A549 (cell line): ENCODE measurements at regions not wholly inside any gene's neighbourhood (a gene's known extent, or its start where the extent isn't known, plus 50 kb on each side); places are given as distances from the start of the nearest gene placed in this dataset.

Experiments
- ATAC-seq, 2 experiments: fragments of 200-7000 bp in 1 of 2; fragments of >200 bp in 1 of 2; cut with Nextera tagmentation in 1 of 2; cut with Tn5 transposase in 1 of 2; 3 replicates each; pipeline versions ENCODE4 v1.8.0 to v1.9.1; 2018 to 2020; ENCODE audit warnings: mild to moderate bottlenecking in 1 of 2, moderate library complexity in 1 of 2
- CTCF ChIA-PET: fragments of 300-600 bp; sonication (Branson Sonifier 250); formaldehyde crosslinking; extraction: SDS; loops from one replicate; lab custom pipeline; 2021; ENCODE audit warnings: antibody characterized with exemption, inconsistent platforms; lab: Yijun Ruan, JAX
- POLR2A ChIA-PET: fragments of 350-600 bp; formaldehyde crosslinking; extraction: SDS; loops from one replicate; lab custom pipeline; 2021; ENCODE audit warnings: antibody characterized with exemption, inconsistent platforms; lab: Yijun Ruan, JAX
- DNase-seq, 2 experiments: peaks; one replicate each; pipeline versions ENCODE4 v3.0.0 to v3.0.0-alpha.2; 2011 to 2016; ENCODE audit warnings: low read depth in 1 of 2, low spot score in 1 of 2
- FAIRE-seq: peaks from 2 replicates; lab custom pipeline; 2011; peaks lifted over from hg19 to GRCh38; lab: Jason Lieb, UNC
- H3K27ac ChIP-seq, 2 experiments: fragments of >200 bp; sonication (Bioruptor Twin); formaldehyde crosslinking; 3 replicates each; pipeline ENCODE4 v1.5.1; 2016 to 2017
- H3K4me1 ChIP-seq: fragments of >200 bp; sonication (Bioruptor Twin); formaldehyde crosslinking; 3 replicates; pipeline ENCODE4 v1.6.1; 2016
- H3K4me2 ChIP-seq: fragments of >200 bp; sonication (Bioruptor Twin); formaldehyde crosslinking; 3 replicates; pipeline ENCODE4 v1.6.1; 2016
- H3K4me3 ChIP-seq: fragments of >200 bp; sonication (Bioruptor Twin); formaldehyde crosslinking; 3 replicates; pipeline ENCODE4 v1.5.1; 2016
- H3K9me3 ChIP-seq: fragments of >200 bp; sonication (Bioruptor Twin); formaldehyde crosslinking; 3 replicates; pipeline ENCODE4 v1.6.1; 2016
- CHD2 ChIP-seq: fragments of 150-350 bp; IDR thresholded peaks from 2 replicates; pipeline ENCODE4 v1.6.1; 2014; ENCODE audit warnings: low read length; ENCODE audit not compliant: partially characterized antibody
- EHMT2 ChIP-seq: fragments of 200-600 bp; sonication (generic); IDR thresholded peaks from 2 replicates; pipeline ENCODE4 v1.6.1; 2016; ENCODE audit warnings: antibody characterized with exemption, low read depth, mild to moderate bottlenecking, moderate library complexity
- EP300 ChIP-seq, 2 experiments: fragments of >200 bp; sonication (Bioruptor Twin); formaldehyde crosslinking; IDR thresholded peaks; 2 replicates in 1 of 2; 3 replicates in 1 of 2; pipeline ENCODE4 v1.6.1; 2016 to 2017
- FOSB ChIP-seq: fragments of 250-450 bp; sonication (Bioruptor Pico); IDR thresholded peaks from 2 replicates; pipeline ENCODE4 v1.5.0; 2020; ENCODE audit warnings: mild to moderate bottlenecking, moderate library complexity
- GATA3 ChIP-seq: IDR thresholded peaks from 2 replicates; pipeline ENCODE4 v1.6.1; 2012; ENCODE audit warnings: borderline replicate concordance
- HDAC2 ChIP-seq: fragments of 200-600 bp; sonication (generic); IDR thresholded peaks from 2 replicates; pipeline ENCODE4 v1.6.1; 2016
- HES2 ChIP-seq: fragments of >200 bp; sonication (Bioruptor Twin); formaldehyde crosslinking; IDR thresholded peaks from 2 replicates; pipeline ENCODE4 v1.6.1; 2016
- HEYL ChIP-seq: fragments of 250-450 bp; sonication (Bioruptor Pico); IDR thresholded peaks from 2 replicates; pipeline ENCODE4 v1.8.0; 2021; ENCODE audit warnings: mild to moderate bottlenecking, moderate library complexity
- HOXA7 ChIP-seq: fragments of 250-450 bp; sonication (Bioruptor Pico); IDR thresholded peaks from 2 replicates; pipeline ENCODE4 v1.5.0; 2020; ENCODE audit warnings: mild to moderate bottlenecking, moderate library complexity
- JUN ChIP-seq, 2 experiments: fragments of >200 bp; sonication (Bioruptor Twin); formaldehyde crosslinking; IDR thresholded peaks; 2 replicates in 1 of 2; 3 replicates in 1 of 2; pipeline ENCODE4 v1.6.1; 2016 to 2017
- MAFK ChIP-seq: fragments of 450-650 bp; IDR thresholded peaks from 2 replicates; pipeline ENCODE4 v1.6.1; 2014; ENCODE audit not compliant: partially characterized antibody
- MAX ChIP-seq: IDR thresholded peaks from 2 replicates; pipeline ENCODE4 v1.6.1; 2012
- NR3C1 ChIP-seq: fragments of >200 bp; sonication (Bioruptor Twin); formaldehyde crosslinking; IDR thresholded peaks from 3 replicates; pipeline ENCODE4 v1.6.1; 2017
- PBX3 ChIP-seq: IDR thresholded peaks from 2 replicates; pipeline ENCODE4 v1.6.1; 2012
- RARB ChIP-seq: fragments of 250-450 bp; sonication (Bioruptor Pico); IDR thresholded peaks from 2 replicates; pipeline ENCODE4 v1.8.0; 2021; ENCODE audit warnings: mild to moderate bottlenecking, moderate library complexity
- RNF2 ChIP-seq: fragments of 200-600 bp; sonication (generic); IDR thresholded peaks from 2 replicates; pipeline ENCODE4 v1.6.1; 2016; ENCODE audit warnings: low read depth, mild to moderate bottlenecking, antibody characterized with exemption, moderate library complexity, borderline replicate concordance
- SMC3 ChIP-seq: fragments of >200 bp; sonication (Bioruptor Twin); formaldehyde crosslinking; IDR thresholded peaks from 3 replicates; pipeline ENCODE4 v1.6.1; 2018; ENCODE audit warnings: inconsistent platforms
- TFCP2L1 ChIP-seq: fragments of 250-450 bp; sonication (Bioruptor Pico); IDR thresholded peaks from 2 replicates; pipeline ENCODE4 v1.5.0; 2021; ENCODE audit warnings: mild to moderate bottlenecking
- TP53 ChIP-seq: fragments of 250-450 bp; sonication (Bioruptor Pico); IDR thresholded peaks from 2 replicates; pipeline ENCODE4 v1.5.0; 2021; ENCODE audit warnings: mild to moderate bottlenecking, moderate library complexity
- ZC3H11A ChIP-seq: fragments of 450-650 bp; IDR thresholded peaks from 2 replicates; pipeline ENCODE4 v1.6.1; 2014; ENCODE audit warnings: antibody characterized with exemption, mild to moderate bottlenecking
- WGBS: methylation state at CpG from one replicate; pipeline ENCODE4 v1.1.6; 2017; ENCODE audit errors: missing lambda C conversion rate; 5-methylcytosine and 5-hydroxymethylcytosine counted together

- ATAC-seq = no peak
- FAIRE-seq = no peak
- Histone ChIP-seq H3K4me2 (no peak overlapping the region), H3K4me3 (no peak overlapping the region), H3K9me3 (peaks cover 16% of the 10 kb centered on the region; the same call in 2 of the 3 replicates), H3K4me1 (peaks cover 28% of the 10 kb centered on the region), H3K27ac (peak overlapping the region in 1 of 2 experiments; percentile 67; a peak in 1 of 6 replicates)
- CTCF ChIA-PET = interaction anchor here (0.8 to 1.9 kb wide), 3 partner anchors 15 to 167 kb away, joined by 3 read pairs; no protein-coding TSS in a partner anchor
- POLR2A ChIA-PET = no interaction called here
- 86% methylated on average over 3 of the region's 3 CpGs for WGBS
- DNase-seq = no peak
- TF ChIP-seq PBX3 (no peak), GATA3 (no peak), HEYL (CRISPR knock-in tag) (no peak), EP300 (IDR thresholded peaks at IDR 0.05) (no peak)
These were observed 93.4 kb downstream of the SPP2 start for GRCh38 chr2:234143896-234144295.

- 69% methylated on average over 3 of the region's 3 CpGs for WGBS
- ATAC-seq (peak in 1 of 2 experiments; percentile 40; a peak in 2 of 6 replicates), DNase-seq (no peak), FAIRE-seq (no peak)
- H3K4me3 ChIP-seq = no peak overlapping the region
- no peak overlapping the region for H3K4me2 ChIP-seq
- CTCF ChIA-PET = interaction anchor here (1.4 to 4.2 kb wide), 4 partner anchors 16 to 402 kb away, joined by 3 to 24 read pairs (median 5); no protein-coding TSS in a partner anchor
- peak overlapping the region; percentile 32 to 67; a peak in 5 of 6 replicates for H3K27ac ChIP-seq
- POLR2A ChIA-PET = no interaction called here
- TF ChIP-seq HEYL (CRISPR knock-in tag) (no peak), ZC3H11A (no peak), NR3C1 (no peak), JUN (IDR thresholded peaks at IDR 0.05) (no peak), SMC3 (no peak), MAX (no peak), PBX3 (no peak), GATA3 (no peak), MAFK (no peak)
- peaks cover 26% of the 10 kb centered on the region for H3K4me1 ChIP-seq
- peaks cover 16% of the 10 kb centered on the region; the same call in 2 of the 3 replicates for H3K9me3 ChIP-seq
These were observed 92.0 kb downstream of the SPP2 start for GRCh38 chr2:234142530-234142929.

- Histone ChIP-seq H3K9me3 (peaks cover 16% of the 10 kb centered on the region; the same call in 2 of the 3 replicates), H3K27ac (peak overlapping the region in 1 of 2 experiments; percentile 94; a peak in 3 of 6 replicates), H3K4me1 (peaks cover 38% of the 10 kb centered on the region), H3K4me2 (no peak overlapping the region), H3K4me3 (no peak overlapping the region)
- FAIRE-seq (no peak), DNase-seq (no peak), ATAC-seq (no peak)
- no peak for TF ChIP-seq HOXA7 (CRISPR knock-in tag)
- no peak for TF ChIP-seq EHMT2
- 81% methylated on average over 5 of the region's 5 CpGs for WGBS
- POLR2A ChIA-PET = interaction anchor here (1.3 kb wide), 1 partner anchor 357 kb away, joined by 5 read pairs; the partner anchor contains the start of gene ARL4C
- CTCF ChIA-PET = interaction anchor here (1.3 to 4.2 kb wide), 7 partner anchors 16 to 405 kb away, joined by 3 to 24 read pairs (median 7); partner anchors contain the start of gene ARL4C
These were observed 89.3 kb downstream of the SPP2 start for GRCh38 chr2:234139755-234140154.

- POLR2A ChIA-PET = no interaction called here
- no peak for ATAC-seq
- Histone ChIP-seq H3K4me1 (peaks cover 38% of the 10 kb centered on the region), H3K27ac (peak overlapping the region in 1 of 2 experiments; percentile 94; a peak in 3 of 6 replicates), H3K4me3 (no peak overlapping the region), H3K9me3 (peaks cover 16% of the 10 kb centered on the region; the same call in 2 of the 3 replicates), H3K4me2 (no peak overlapping the region)
- no peak for DNase-seq
- 95% methylated on average over 9 of the region's 9 CpGs for WGBS
- CTCF ChIA-PET = interaction anchor here (1.3 to 2.8 kb wide), 7 partner anchors 110 to 363 kb away, joined by 3 to 11 read pairs (median 6); partner anchors contain the start of gene ARL4C
- no peak for TF ChIP-seq FOSB (CRISPR knock-in tag)
- TF ChIP-seq GATA3 = no peak
- TF ChIP-seq MAX = no peak
- TF ChIP-seq CHD2 = no peak
- TF ChIP-seq TP53 = no peak
- no peak for TF ChIP-seq RARB
- TF ChIP-seq RNF2 = no peak
- no peak for TF ChIP-seq TFCP2L1 (CRISPR knock-in tag)
- TF ChIP-seq HES2 = no peak
- TF ChIP-seq HDAC2 = no peak
- TF ChIP-seq, all 56 proteins: peak for 0
- no peak for FAIRE-seq
These were observed 88.3 kb downstream of the SPP2 start for GRCh38 chr2:234138836-234139235.
